Endothelial cell of umbilical vein (primary cell): ENCODE measurements at regions not wholly inside any gene's neighbourhood (a gene's known extent, or its start where the extent isn't known, plus 50 kb on each side); places are given as distances from the start of the nearest gene placed in this dataset.

Source experiments
- BruUV-seq: library from RNA; stranded (reverse); fragments of 400-500 nt; replicated peaks from 2 replicates; lab custom pipeline; 2021; lab: Mats Ljungman, UMichigan
- CTCF ChIA-PET: fragments of 300-600, 350-600 bp; sonication (Branson Sonifier 250); formaldehyde crosslinking; loops from one replicate; lab custom pipeline; 2021; ENCODE audit warnings: antibody characterized with exemption, inconsistent platforms; lab: Charles Lee
- POLR2A ChIA-PET: fragments of 300-600, 350-600 bp; sonication (Branson Sonifier 250); formaldehyde crosslinking; loops from one replicate; lab custom pipeline; 2021; ENCODE audit warnings: antibody characterized with exemption, inconsistent platforms; lab: Charles Lee
- DNase-seq: peaks from one replicate; pipeline ENCODE4 v3.0.0-alpha.2; 2011; ENCODE audit warnings: low read depth, low spot score
- FAIRE-seq: peaks from 2 replicates; lab custom pipeline; 2011; peaks lifted over from hg19 to GRCh38; lab: Jason Lieb, UNC
- H2AFZ ChIP-seq: 2 replicates; pipeline ENCODE4 v1.6.0; 2012; ENCODE audit warnings: low read depth, low read length, control low read depth, inconsistent platforms
- H3K27ac ChIP-seq: 2 replicates; pipeline ENCODE4 v1.5.1; 2011; ENCODE audit warnings: low read depth, mild to moderate bottlenecking, control low read depth, low read length, moderate library complexity; ENCODE audit not compliant: insufficient read depth
- H3K27me3 ChIP-seq, 2 experiments: 2 replicates each; pipeline versions ENCODE4 v1.6.0 to v1.6.1; 2011; ENCODE audit warnings: low read length in 2 of 2, mixed read lengths in 1 of 2; ENCODE audit not compliant: control insufficient read depth in 2 of 2, insufficient read depth in 2 of 2
- H3K36me3 ChIP-seq, 2 experiments: 2 replicates in 1 of 2; 3 replicates in 1 of 2; pipeline ENCODE4 v1.5.1; 2011; ENCODE audit warnings: low read length in 2 of 2, mild to moderate bottlenecking in 1 of 2, moderate library complexity in 1 of 2; ENCODE audit not compliant: control insufficient read depth in 2 of 2, insufficient read depth in 2 of 2; ENCODE audit errors: extremely low read depth in 1 of 2
- H3K4me1 ChIP-seq: 3 replicates; pipeline ENCODE4 v1.5.1; 2011; ENCODE audit warnings: mild to moderate bottlenecking, low read length; ENCODE audit not compliant: control insufficient read depth, insufficient read depth; ENCODE audit errors: extremely low read depth
- H3K4me2 ChIP-seq: 2 replicates; pipeline ENCODE4 v1.6.1; 2011; ENCODE audit warnings: low read length, control low read depth, mixed read lengths; ENCODE audit not compliant: insufficient read depth
- H3K4me3 ChIP-seq, 3 experiments: fragments of 200-600 bp in 1 of 3; sonication (generic), shearing (Covaris generic) in 1 of 3; replicated peaks in 1 of 3; 2 replicates each; pipeline ENCODE4 v1.5.1; 2011 to 2016; ENCODE audit warnings: control low read depth in 3 of 3, low read length in 3 of 3, mild to moderate bottlenecking in 2 of 3, inconsistent platforms in 1 of 3, low read depth in 1 of 3, moderate library complexity in 1 of 3; ENCODE audit not compliant: insufficient read depth in 1 of 3
- H3K79me2 ChIP-seq: 2 replicates; pipeline ENCODE4 v1.6.0; 2012; ENCODE audit warnings: low read length, inconsistent platforms; ENCODE audit not compliant: control insufficient read depth, insufficient read depth
- H3K9ac ChIP-seq: replicated peaks from 2 replicates; pipeline ENCODE3; 2011; ENCODE audit warnings: low read length, control low read depth; ENCODE audit not compliant: insufficient read depth; ENCODE audit errors: extremely low read depth
- H3K9me1 ChIP-seq: replicated peaks from 3 replicates; pipeline ENCODE4 v1.6.0; 2011; ENCODE audit warnings: mild to moderate bottlenecking, low read length; ENCODE audit not compliant: control insufficient read depth, insufficient read depth; ENCODE audit errors: extremely low read depth
- H3K9me3 ChIP-seq: replicated peaks from 2 replicates; pipeline ENCODE4 v1.5.1; 2012; ENCODE audit warnings: low read length, inconsistent platforms; ENCODE audit not compliant: control insufficient read depth, insufficient read depth
- H4K20me1 ChIP-seq: replicated peaks from 2 replicates; pipeline ENCODE3; 2011; ENCODE audit warnings: mild to moderate bottlenecking, low read length; ENCODE audit not compliant: control insufficient read depth, insufficient read depth; ENCODE audit errors: extremely low read depth
- EZH2 ChIP-seq: IDR thresholded peaks from 2 replicates; pipeline ENCODE4 v1.6.1; 2012; ENCODE audit warnings: borderline replicate concordance, low read depth, mild to moderate bottlenecking, moderate library complexity, low read length, inconsistent platforms; ENCODE audit not compliant: severe bottlenecking
- FOS ChIP-seq: IDR thresholded peaks from 2 replicates; pipeline ENCODE4 v1.6.1; 2011; ENCODE audit warnings: mild to moderate bottlenecking, low read length, moderate library complexity, borderline replicate concordance; ENCODE audit not compliant: insufficient read depth
- GATA2 ChIP-seq: IDR thresholded peaks from 2 replicates; pipeline ENCODE4 v1.7.0; 2011; ENCODE audit warnings: low read depth, mild to moderate bottlenecking, moderate library complexity, mixed read lengths, low read length; ENCODE audit not compliant: insufficient read length, insufficient read depth
- JUN ChIP-seq: IDR thresholded peaks from 2 replicates; pipeline ENCODE4 v1.6.1; 2011; ENCODE audit warnings: borderline replicate concordance, low read depth; ENCODE audit not compliant: insufficient read length, insufficient read depth
- MYC ChIP-seq: IDR thresholded peaks from one replicate; pipeline ENCODE4 v1.6.1; 2011; ENCODE audit warnings: mild to moderate bottlenecking, low read depth, low read length
- POLR2A ChIP-seq: IDR thresholded peaks from 2 replicates; pipeline ENCODE4 v1.6.1; 2012; ENCODE audit warnings: low read depth, mild to moderate bottlenecking, control low read depth, low read length
- POLR2AphosphoS5 ChIP-seq: IDR thresholded peaks from 2 replicates; pipeline ENCODE4 v1.6.1; 2012; ENCODE audit warnings: low read depth, mild to moderate bottlenecking, control low read depth, low read length, moderate library complexity; ENCODE audit not compliant: insufficient read depth
- dilution Hi-C: fragments of 300-500 bp; cut with MboI; formaldehyde crosslinking; loops from one replicate; pipeline ENCODE4 v1.15.0; 2019; ENCODE audit warnings: low sequenced_read_pairs; ENCODE audit not compliant: extremely low pct_ligation_motif_present
- intact Hi-C: fragments of 100-400 bp; cut with micrococcal nuclease; formaldehyde crosslinking; loops from one replicate; pipeline ENCODE4 v1.10.0; 2022
- TF ChIP-seq, protein P1 (sequence below): IDR thresholded peaks from 2 replicates; pipeline ENCODE4 v1.6.1; 2011; ENCODE audit not compliant: insufficient read depth, insufficient read length
- TF ChIP-seq, protein P2 (sequence below), 2 donors: IDR thresholded peaks; 1 replicate in 1 of 2; 2 replicates in 1 of 2; pipeline ENCODE4 v1.5.1; 2011; ENCODE audit warnings: low read length in 2 of 2, mild to moderate bottlenecking in 2 of 2, moderate library complexity in 2 of 2, control low read depth in 1 of 2, inconsistent platforms in 1 of 2, low read depth in 1 of 2; ENCODE audit not compliant: insufficient read depth in 1 of 2; ENCODE audit errors: extremely low read depth in 1 of 2

DNA sequence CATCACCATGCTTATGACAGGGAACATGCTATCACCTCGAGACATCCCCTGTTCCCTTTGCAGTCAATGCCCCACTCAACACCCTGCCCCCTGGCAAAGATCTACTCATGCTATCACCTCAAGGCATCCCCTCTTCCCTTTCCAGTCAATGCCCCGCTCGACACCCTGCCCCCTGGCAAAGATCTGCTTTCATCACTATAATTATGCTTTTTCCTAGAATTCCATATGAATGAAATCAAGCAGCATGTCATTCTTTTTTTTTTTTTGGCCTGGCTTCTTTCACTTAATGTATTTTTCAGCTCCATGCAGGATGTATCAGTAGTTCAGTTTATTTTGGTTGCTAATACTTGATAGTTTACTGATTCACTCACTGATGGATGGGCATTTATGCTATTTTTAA lies 554.9 kb downstream of the CDH26 start:
- H2AFZ ChIP-seq: no peak overlapping the region
- intact Hi-C loops (no loop called here), dilution Hi-C loops (no loop called here)
- ChIA-PET POLR2A (no interaction called here), CTCF (no interaction called here)
- H3K27me3 ChIP-seq: no peaks in the 10 kb centered on the region
- no peaks in the 10 kb centered on the region for H4K20me1 ChIP-seq
- H3K79me2 ChIP-seq: no peaks in the 10 kb centered on the region
- H3K9me3 ChIP-seq: peaks cover 4% of the 10 kb centered on the region
- H3K36me3 ChIP-seq: no peaks in the 10 kb centered on the region
- FAIRE-seq (no peak), DNase-seq (no peak)
- no peak overlapping the region for H3K9ac ChIP-seq
- H3K4me3 ChIP-seq: no peak overlapping the region
- TF ChIP-seq FOS (no peak), JUN (no peak), GATA2 (no peak), EZH2 (no peak), POLR2AphosphoS5 (no peak), POLR2A (no peak), MYC (no peak)
- TF ChIP-seq, protein P1, sequence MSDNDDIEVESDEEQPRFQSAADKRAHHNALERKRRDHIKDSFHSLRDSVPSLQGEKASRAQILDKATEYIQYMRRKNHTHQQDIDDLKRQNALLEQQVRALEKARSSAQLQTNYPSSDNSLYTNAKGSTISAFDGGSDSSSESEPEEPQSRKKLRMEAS: no peak
- TF ChIP-seq, protein P2, sequence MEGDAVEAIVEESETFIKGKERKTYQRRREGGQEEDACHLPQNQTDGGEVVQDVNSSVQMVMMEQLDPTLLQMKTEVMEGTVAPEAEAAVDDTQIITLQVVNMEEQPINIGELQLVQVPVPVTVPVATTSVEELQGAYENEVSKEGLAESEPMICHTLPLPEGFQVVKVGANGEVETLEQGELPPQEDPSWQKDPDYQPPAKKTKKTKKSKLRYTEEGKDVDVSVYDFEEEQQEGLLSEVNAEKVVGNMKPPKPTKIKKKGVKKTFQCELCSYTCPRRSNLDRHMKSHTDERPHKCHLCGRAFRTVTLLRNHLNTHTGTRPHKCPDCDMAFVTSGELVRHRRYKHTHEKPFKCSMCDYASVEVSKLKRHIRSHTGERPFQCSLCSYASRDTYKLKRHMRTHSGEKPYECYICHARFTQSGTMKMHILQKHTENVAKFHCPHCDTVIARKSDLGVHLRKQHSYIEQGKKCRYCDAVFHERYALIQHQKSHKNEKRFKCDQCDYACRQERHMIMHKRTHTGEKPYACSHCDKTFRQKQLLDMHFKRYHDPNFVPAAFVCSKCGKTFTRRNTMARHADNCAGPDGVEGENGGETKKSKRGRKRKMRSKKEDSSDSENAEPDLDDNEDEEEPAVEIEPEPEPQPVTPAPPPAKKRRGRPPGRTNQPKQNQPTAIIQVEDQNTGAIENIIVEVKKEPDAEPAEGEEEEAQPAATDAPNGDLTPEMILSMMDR (IDR thresholded peaks at IDR 0.05; ENCODE audit: extremely low read depth in 1 of 2, insufficient read depth in 1 of 2, low read depth in 1 of 2, low read length in 2 of 2): no peak
- H3K27ac ChIP-seq: no peak overlapping the region
- H3K9me1 ChIP-seq: no peaks in the 10 kb centered on the region
- no TSS peak for BruUV-seq
- H3K4me2 ChIP-seq: no peak overlapping the region
- no peaks in the 10 kb centered on the region for H3K4me1 ChIP-seq
